ENCODE measurements at regions not wholly inside any gene's neighbourhood (a gene's known extent, or its start where the extent isn't known, plus 50 kb on each side); places are given as distances from the start of the nearest gene placed in this dataset.

DNA sequence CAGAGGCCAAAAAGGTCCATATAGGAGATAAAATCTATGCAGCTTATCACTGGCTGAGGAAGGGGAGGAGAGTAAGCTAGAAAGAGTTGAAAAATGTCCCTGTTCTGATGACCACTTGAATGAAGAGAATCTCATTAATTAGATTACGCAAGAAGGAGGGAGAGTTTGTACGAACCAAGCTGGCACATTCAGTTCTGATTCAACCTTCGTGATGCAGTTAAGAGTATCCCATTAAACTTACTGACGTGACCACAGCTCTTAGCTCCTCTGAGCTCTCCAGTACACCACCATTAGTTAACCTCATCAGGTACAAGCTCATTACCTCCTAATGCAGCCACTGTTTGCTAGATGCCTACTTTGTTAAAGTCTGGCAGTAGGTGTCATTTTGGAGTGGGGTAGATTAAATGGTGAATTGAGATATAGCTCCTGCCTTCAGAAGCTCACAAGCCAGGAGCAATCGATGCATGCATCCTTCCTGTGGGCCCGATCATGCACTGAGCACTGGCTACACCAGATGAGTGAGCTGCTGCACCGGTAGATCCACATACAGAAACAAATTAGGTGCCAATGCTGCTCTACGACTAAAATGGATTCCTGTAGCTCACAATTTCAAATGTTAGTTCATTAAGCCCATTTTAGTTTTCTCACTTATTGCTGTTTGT lies 458.3 kb downstream of the COG6 start:
- Mint-ChIP-seq H3K36me3 (ENCODE audit: low read depth) (no peaks in the 10 kb centered on the region), H3K27ac (no peak overlapping the region), H3K4me3 (no peak overlapping the region), H3K27me3 (no peaks in the 10 kb centered on the region), H3K4me1 (peaks cover 20% of the 10 kb centered on the region), H3K9me3 (no peaks in the 10 kb centered on the region)
- TF ChIP-seq, protein P1, sequence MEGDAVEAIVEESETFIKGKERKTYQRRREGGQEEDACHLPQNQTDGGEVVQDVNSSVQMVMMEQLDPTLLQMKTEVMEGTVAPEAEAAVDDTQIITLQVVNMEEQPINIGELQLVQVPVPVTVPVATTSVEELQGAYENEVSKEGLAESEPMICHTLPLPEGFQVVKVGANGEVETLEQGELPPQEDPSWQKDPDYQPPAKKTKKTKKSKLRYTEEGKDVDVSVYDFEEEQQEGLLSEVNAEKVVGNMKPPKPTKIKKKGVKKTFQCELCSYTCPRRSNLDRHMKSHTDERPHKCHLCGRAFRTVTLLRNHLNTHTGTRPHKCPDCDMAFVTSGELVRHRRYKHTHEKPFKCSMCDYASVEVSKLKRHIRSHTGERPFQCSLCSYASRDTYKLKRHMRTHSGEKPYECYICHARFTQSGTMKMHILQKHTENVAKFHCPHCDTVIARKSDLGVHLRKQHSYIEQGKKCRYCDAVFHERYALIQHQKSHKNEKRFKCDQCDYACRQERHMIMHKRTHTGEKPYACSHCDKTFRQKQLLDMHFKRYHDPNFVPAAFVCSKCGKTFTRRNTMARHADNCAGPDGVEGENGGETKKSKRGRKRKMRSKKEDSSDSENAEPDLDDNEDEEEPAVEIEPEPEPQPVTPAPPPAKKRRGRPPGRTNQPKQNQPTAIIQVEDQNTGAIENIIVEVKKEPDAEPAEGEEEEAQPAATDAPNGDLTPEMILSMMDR (IDR thresholded peaks at IDR 0.05): no peak
- POLR2A ChIA-PET: interaction anchor here (1.3 kb wide), 1 partner anchor 11 kb away, joined by 9 read pairs; no protein-coding TSS in a partner anchor
- DNase-seq: no peak
- intact Hi-C loops (cut with micrococcal nuclease): no loop called here
- peak; percentile 65 for ATAC-seq (ENCODE audit: low read depth)
- CTCF ChIA-PET: interaction anchor here (1.0 to 1.9 kb wide), 2 partner anchors 12 to 45 kb away, joined by 3 to 8 read pairs; no protein-coding TSS in a partner anchor

DNA sequence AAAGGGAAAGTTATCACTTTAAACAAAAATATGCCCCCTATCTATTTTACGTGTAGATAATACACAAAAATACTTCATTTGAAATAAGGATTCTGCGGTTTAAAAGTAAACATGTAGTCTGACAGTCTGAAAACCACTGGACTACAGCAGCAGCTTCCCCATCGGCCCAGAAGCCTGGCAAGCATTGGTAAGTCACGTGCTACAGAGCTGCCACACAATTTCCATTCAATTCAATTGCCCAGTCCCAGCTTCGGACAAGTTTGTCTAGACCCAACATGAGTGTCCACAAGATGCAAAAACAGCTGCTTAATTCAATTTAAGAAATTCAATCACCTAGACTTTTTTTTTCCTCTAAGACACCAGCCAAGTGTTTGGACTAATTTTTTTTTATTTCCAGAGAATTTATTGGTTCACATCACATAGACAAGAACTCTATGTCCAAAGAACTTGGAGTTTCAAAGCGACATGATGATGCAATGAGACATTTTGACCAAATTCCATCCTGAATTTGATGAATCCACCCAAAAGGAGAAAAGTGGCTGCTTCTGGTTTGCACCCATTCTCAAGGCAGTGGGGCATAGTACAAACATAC lies 458.9 kb downstream of the COG6 start:
- Mint-ChIP-seq H3K27ac (no peak overlapping the region), H3K36me3 (ENCODE audit: low read depth) (no peaks in the 10 kb centered on the region), H3K9me3 (no peaks in the 10 kb centered on the region), H3K27me3 (no peaks in the 10 kb centered on the region), H3K4me1 (peaks cover 20% of the 10 kb centered on the region), H3K4me3 (no peak overlapping the region)
- ATAC-seq (ENCODE audit: low read depth): no peak
- intact Hi-C loops (cut with micrococcal nuclease): no loop called here
- ChIA-PET CTCF (interaction anchor here (1.0 to 1.9 kb wide), 2 partner anchors 13 to 45 kb away, joined by 3 to 8 read pairs; no protein-coding TSS in a partner anchor), POLR2A (interaction anchor here (1.3 kb wide), 2 partner anchors 12 kb away, joined by 3 to 9 read pairs; no protein-coding TSS in a partner anchor)
- TF ChIP-seq, protein P1 (IDR thresholded peaks at IDR 0.05): no peak
- no peak for DNase-seq

DNA sequence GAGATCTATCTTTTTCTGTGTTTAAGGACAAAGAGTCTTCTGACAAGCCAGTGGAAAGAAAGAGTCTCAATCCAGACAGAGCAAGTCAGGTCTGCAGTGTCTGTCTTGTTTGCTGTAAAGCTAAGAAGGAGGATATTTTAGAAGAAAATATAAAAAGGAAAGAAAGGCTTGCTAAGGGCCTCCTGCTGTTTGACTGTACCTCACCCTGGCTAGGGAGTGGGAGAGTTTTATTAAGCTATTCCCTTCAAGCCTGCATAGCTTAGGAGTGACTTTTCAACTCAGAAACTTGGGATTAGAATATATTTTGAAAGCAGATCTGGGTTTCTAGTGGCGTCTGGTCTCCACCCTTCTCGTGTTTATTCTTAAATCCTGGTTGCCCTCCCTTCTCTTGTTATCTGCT lies 460.0 kb downstream of the COG6 start:
- Mint-ChIP-seq H3K4me3 (no peak overlapping the region), H3K4me1 (peaks cover 20% of the 10 kb centered on the region), H3K9me3 (peaks cover 5% of the 10 kb centered on the region), H3K27me3 (no peaks in the 10 kb centered on the region), H3K27ac (peak overlapping the region; percentile 36), H3K36me3 (ENCODE audit: low read depth) (no peaks in the 10 kb centered on the region)
- ATAC-seq (ENCODE audit: low read depth) (no peak), DNase-seq (no peak)
- ChIA-PET CTCF (no interaction called here), POLR2A (interaction anchor here (1.3 kb wide), 1 partner anchor 13 kb away, joined by 3 read pairs; no protein-coding TSS in a partner anchor)
- TF ChIP-seq, protein P1 (IDR thresholded peaks at IDR 0.05): no peak
- intact Hi-C loops (cut with micrococcal nuclease): no loop called here

DNA sequence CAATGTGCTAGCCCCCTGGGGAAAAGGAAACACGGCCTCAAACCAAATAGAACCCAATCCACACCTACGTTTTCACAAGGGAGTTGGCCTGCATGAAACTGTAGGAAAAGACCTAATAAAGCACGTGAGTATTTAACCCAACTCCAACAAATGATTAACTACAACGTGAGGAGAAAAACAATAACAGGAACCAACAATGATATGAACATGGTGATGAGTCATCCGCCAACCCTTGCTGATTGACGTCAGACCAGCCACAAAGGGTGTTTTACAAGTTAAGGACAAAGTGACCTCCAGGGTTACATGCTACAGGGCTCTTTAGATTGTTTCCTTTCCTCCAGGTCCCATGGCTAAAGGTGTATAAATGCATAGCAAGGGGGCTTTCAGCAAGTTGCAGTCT lies 460.5 kb downstream of the COG6 start:
- ChIA-PET CTCF (no interaction called here), POLR2A (interaction anchor here (1.3 kb wide), 1 partner anchor 14 kb away, joined by 3 read pairs; no protein-coding TSS in a partner anchor)
- no peaks in the 10 kb centered on the region for H3K27me3 Mint-ChIP-seq
- H3K36me3 Mint-ChIP-seq (ENCODE audit: low read depth): no peaks in the 10 kb centered on the region
- intact Hi-C loops (cut with micrococcal nuclease): loop anchor here (2.0 kb wide), 1 partner anchor 15 kb away; no protein-coding TSS in a partner anchor
- peaks cover 20% of the 10 kb centered on the region for H3K4me1 Mint-ChIP-seq
- peak; percentile 86 for ATAC-seq (ENCODE audit: low read depth)
- peak overlapping the region; percentile 36 for H3K27ac Mint-ChIP-seq
- TF ChIP-seq, protein P1 (IDR thresholded peaks at IDR 0.05): no peak
- peaks cover 5% of the 10 kb centered on the region for H3K9me3 Mint-ChIP-seq
- no peak overlapping the region for H3K4me3 Mint-ChIP-seq
- DNase-seq: no peak

DNA sequence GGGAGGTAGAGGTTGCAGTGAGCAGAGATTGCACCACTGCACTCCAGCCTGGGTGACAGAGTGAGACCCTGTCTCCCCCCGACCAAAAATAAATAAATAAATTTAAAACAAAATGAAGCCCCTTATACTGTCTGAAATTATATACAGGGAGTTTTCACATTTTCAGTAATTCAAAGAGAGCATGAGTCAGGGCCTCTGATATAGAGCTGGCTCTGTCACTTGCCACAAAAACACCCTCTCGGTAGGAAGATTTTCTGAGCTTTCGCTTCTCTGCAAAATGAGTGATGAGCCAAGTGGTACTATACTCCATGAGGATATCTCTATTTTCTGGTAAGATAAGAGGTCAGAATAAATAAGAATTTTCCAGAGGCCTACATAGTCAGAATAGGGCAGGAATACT lies 462.9 kb downstream of the COG6 start:
- DNase-seq (no peak), ATAC-seq (ENCODE audit: low read depth) (no peak)
- TF ChIP-seq, protein P1 (IDR thresholded peaks at IDR 0.05): no peak
- POLR2A ChIA-PET: interaction anchor here (1.4 kb wide), 1 partner anchor 9 kb away, joined by 3 read pairs; no protein-coding TSS in a partner anchor
- H3K27me3 Mint-ChIP-seq: no peaks in the 10 kb centered on the region
- H3K4me3 Mint-ChIP-seq: no peak overlapping the region
- intact Hi-C loops (cut with micrococcal nuclease): no loop called here
- no peak overlapping the region for H3K27ac Mint-ChIP-seq
- CTCF ChIA-PET: no interaction called here
- peaks cover 5% of the 10 kb centered on the region for H3K9me3 Mint-ChIP-seq
- no peaks in the 10 kb centered on the region for H3K36me3 Mint-ChIP-seq (ENCODE audit: low read depth)
- H3K4me1 Mint-ChIP-seq: peaks cover 23% of the 10 kb centered on the region
